HK-2 (cell line): ENCODE measurements at regions not wholly inside any gene's neighbourhood (a gene's known extent, or its start where the extent isn't known, plus 50 kb on each side); places are given as distances from the start of the nearest gene placed in this dataset.
"Not testable (repeated sequence)": the region's sequence is repeated elsewhere in the genome, so short reads cannot be mapped to it uniquely, and the experiment has no call there.

Source experiments
- DNase-seq: peaks from one replicate; pipeline ENCODE4 v3.0.0-alpha.2; 2018; ENCODE audit not compliant: unreplicated experiment

- no peak for DNase-seq
Measured at GRCh38 chr16:88200896-88201185, 181.9 kb upstream of the ZNF469 start.

GRCh38 chr16:88201611-88202010 lies 181.1 kb upstream of the ZNF469 start:
- not testable (repeated sequence) for DNase-seq

GRCh38 chr16:88202207-88202745 lies 180.5 kb upstream of the ZNF469 start:
- no peak for DNase-seq

GRCh38 chr16:88202856-88203681 lies 179.7 kb upstream of the ZNF469 start:
- not testable (repeated sequence) for DNase-seq

GRCh38 chr16:88204131-88205110 lies 178.3 kb upstream of the ZNF469 start:
- DNase-seq, result not testable (repeated sequence)

- DNase-seq, result not testable (repeated sequence)
Measured at GRCh38 chr16:88205482-88205881, 177.3 kb upstream of the ZNF469 start.

- DNase-seq, result not testable (repeated sequence)
Measured at GRCh38 chr16:88206006-88206405, 176.8 kb upstream of the ZNF469 start.

GRCh38 chr16:88206516-88206915 lies 176.2 kb upstream of the ZNF469 start:
- DNase-seq, result not testable (repeated sequence)

- no peak for DNase-seq
Measured at GRCh38 chr16:88208112-88208511, 174.6 kb upstream of the ZNF469 start.

- DNase-seq, result not testable (repeated sequence)
Measured at GRCh38 chr16:88208776-88209175, 174.0 kb upstream of the ZNF469 start.

- not testable (repeated sequence) for DNase-seq
Measured at GRCh38 chr16:88209579-88209978, 173.2 kb upstream of the ZNF469 start.

GRCh38 chr16:88213937-88214336 lies 168.8 kb upstream of the ZNF469 start:
- DNase-seq, result not testable (repeated sequence)

- DNase-seq, result not testable (repeated sequence)
Measured at GRCh38 chr16:88221001-88221761, 161.6 kb upstream of the ZNF469 start.

- not testable (repeated sequence) for DNase-seq
Measured at GRCh38 chr16:88223696-88224095, 159.1 kb upstream of the ZNF469 start.

GRCh38 chr16:88224131-88224898 lies 158.4 kb upstream of the ZNF469 start:
- not testable (repeated sequence) for DNase-seq

GRCh38 chr16:88225640-88226230 lies 157.0 kb upstream of the ZNF469 start:
- not testable (repeated sequence) for DNase-seq

GRCh38 chr16:88226302-88226701 lies 156.5 kb upstream of the ZNF469 start:
- DNase-seq, result not testable (repeated sequence)

- DNase-seq, result not testable (repeated sequence)
Measured at GRCh38 chr16:88227026-88227721, 155.6 kb upstream of the ZNF469 start.

GRCh38 chr16:88227722-88228482 lies 154.9 kb upstream of the ZNF469 start:
- DNase-seq, result not testable (repeated sequence)
